HEK293 (cell line): ENCODE measurements at regions not wholly inside any gene's neighbourhood (a gene's known extent, or its start where the extent isn't known, plus 50 kb on each side); places are given as distances from the start of the nearest gene placed in this dataset.

ENCODE experiments used
- CTCF ChIA-PET: fragments of 350-600 bp; formaldehyde crosslinking; extraction: SDS; loops from one replicate; lab custom pipeline; 2021; ENCODE audit warnings: antibody characterized with exemption; lab: Yijun Ruan, JAX
- POLR2A ChIA-PET: fragments of 300-600 bp; formaldehyde crosslinking; extraction: SDS; loops from one replicate; lab custom pipeline; 2020; ENCODE audit warnings: antibody characterized with exemption, inconsistent platforms; lab: Yijun Ruan, JAX
- H3K27ac ChIP-seq: fragments of 200-500 bp; sonication (Bioruptor generic); 2 replicates; pipeline ENCODE4 v1.5.1; 2014; ENCODE audit warnings: low read depth, low read length, control low read depth, inconsistent platforms; ENCODE audit errors: extremely low read depth
- H3K36me3 ChIP-seq, 2 experiments: fragments of 200-500 bp in 1 of 2; sonication (Bioruptor generic) in 1 of 2; 1 replicate in 1 of 2; 2 replicates in 1 of 2; pipeline ENCODE4 v1.5.1; 2014 to 2017; ENCODE audit warnings: inconsistent platforms in 2 of 2, low read length in 2 of 2; ENCODE audit not compliant: control insufficient read depth in 2 of 2, insufficient read depth in 1 of 2
- H3K4me1 ChIP-seq: fragments of 200-500 bp; sonication (Bioruptor generic); 2 replicates; pipeline ENCODE4 v1.5.1; 2014; ENCODE audit warnings: mild to moderate bottlenecking, low read length, inconsistent platforms; ENCODE audit not compliant: control insufficient read depth, insufficient read depth
- H3K4me3 ChIP-seq: 2 replicates; pipeline ENCODE4 v1.5.1; 2011; ENCODE audit warnings: low read depth, mild to moderate bottlenecking, control low read depth, low read length, moderate library complexity
- H3K9me3 ChIP-seq: fragments of 200-500 bp; sonication (Bioruptor generic); 2 replicates; pipeline ENCODE4 v1.5.1; 2014; ENCODE audit warnings: low read depth, low read length, inconsistent platforms; ENCODE audit not compliant: control insufficient read depth, insufficient read depth
- BCL11B ChIP-seq: fragments of 450-650 bp; formaldehyde crosslinking; IDR thresholded peaks from 2 replicates; pipeline ENCODE4 v1.5.1; 2016; ENCODE audit warnings: low read depth, missing biosample characterization, missing genetic modification characterization
- IKZF3 ChIP-seq: fragments of 450-650 bp; IDR thresholded peaks from 2 replicates; pipeline ENCODE4 v1.5.0; 2018; ENCODE audit warnings: missing biosample characterization, mild to moderate bottlenecking, missing genetic modification characterization, moderate library complexity
- ZFP37 ChIP-seq: fragments of 450-650 bp; formaldehyde crosslinking; IDR thresholded peaks from 2 replicates; pipeline ENCODE4 v1.5.1; 2016; ENCODE audit warnings: missing biosample characterization, missing genetic modification characterization
- ZNF121 ChIP-seq: fragments of 450-650 bp; formaldehyde crosslinking; IDR thresholded peaks from 2 replicates; pipeline ENCODE4 v1.5.1; 2016; ENCODE audit warnings: missing biosample characterization, missing genetic modification characterization
- ZNF37A ChIP-seq: fragments of 450-650 bp; IDR thresholded peaks from 2 replicates; pipeline ENCODE4 v1.5.1; 2018; ENCODE audit warnings: missing biosample characterization, missing genetic modification characterization
- ZNF549 ChIP-seq: fragments of 450-650 bp; IDR thresholded peaks from 2 replicates; pipeline ENCODE4 v1.5.1; 2018; ENCODE audit warnings: missing biosample characterization, missing genetic modification characterization, mild to moderate bottlenecking, inconsistent platforms, moderate library complexity
- ZNF837 ChIP-seq: fragments of 450-650 bp; formaldehyde crosslinking; IDR thresholded peaks from 2 replicates; pipeline ENCODE4 v1.5.1; 2016; ENCODE audit warnings: missing biosample characterization, missing genetic modification characterization
- TF ChIP-seq, protein P1 (sequence below): fragments of 450-650 bp; formaldehyde crosslinking; IDR thresholded peaks from 2 replicates; pipeline ENCODE4 v1.5.1; 2016; ENCODE audit warnings: missing biosample characterization, missing genetic modification characterization, borderline replicate concordance
- TF ChIP-seq, protein P2 (sequence below): fragments of 450-650 bp; formaldehyde crosslinking; IDR thresholded peaks from 2 replicates; pipeline ENCODE4 v1.5.1; 2016; ENCODE audit warnings: missing biosample characterization, missing genetic modification characterization
- TF ChIP-seq, protein P3 (sequence below): fragments of 450-650 bp; formaldehyde crosslinking; IDR thresholded peaks from 2 replicates; pipeline ENCODE4 v1.5.1; 2016; ENCODE audit warnings: missing biosample characterization, missing genetic modification characterization
- TF ChIP-seq, protein P4 (sequence below): fragments of 450-650 bp; formaldehyde crosslinking; IDR thresholded peaks from 2 replicates; pipeline ENCODE4 v1.5.1; 2016; ENCODE audit warnings: missing biosample characterization, missing genetic modification characterization

DNA sequence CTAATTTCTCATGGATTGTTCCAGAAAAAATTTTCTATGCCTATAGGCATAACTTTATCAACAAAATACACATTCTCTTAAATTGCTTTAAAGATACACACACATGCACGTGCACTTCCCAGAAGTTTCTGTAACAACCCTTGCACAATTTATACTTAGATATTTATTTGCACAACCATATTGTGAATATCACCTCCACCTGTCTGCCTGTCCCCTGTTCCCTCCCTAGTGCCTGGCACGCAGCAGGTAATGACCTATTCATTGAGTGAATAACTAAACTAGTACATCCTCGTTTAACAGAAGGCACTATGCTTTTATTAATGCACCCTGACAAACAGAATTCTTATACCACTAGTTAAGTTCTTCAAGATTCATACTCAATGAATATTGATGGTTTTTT, 198.9 kb downstream of the BCAS1 start:
- no peaks in the 10 kb centered on the region for H3K36me3 ChIP-seq
- peaks cover 6% of the 10 kb centered on the region for H3K4me1 ChIP-seq
- POLR2A ChIA-PET = no interaction called here
- H3K27ac ChIP-seq = no peak overlapping the region
- TF ChIP-seq, protein P1, sequence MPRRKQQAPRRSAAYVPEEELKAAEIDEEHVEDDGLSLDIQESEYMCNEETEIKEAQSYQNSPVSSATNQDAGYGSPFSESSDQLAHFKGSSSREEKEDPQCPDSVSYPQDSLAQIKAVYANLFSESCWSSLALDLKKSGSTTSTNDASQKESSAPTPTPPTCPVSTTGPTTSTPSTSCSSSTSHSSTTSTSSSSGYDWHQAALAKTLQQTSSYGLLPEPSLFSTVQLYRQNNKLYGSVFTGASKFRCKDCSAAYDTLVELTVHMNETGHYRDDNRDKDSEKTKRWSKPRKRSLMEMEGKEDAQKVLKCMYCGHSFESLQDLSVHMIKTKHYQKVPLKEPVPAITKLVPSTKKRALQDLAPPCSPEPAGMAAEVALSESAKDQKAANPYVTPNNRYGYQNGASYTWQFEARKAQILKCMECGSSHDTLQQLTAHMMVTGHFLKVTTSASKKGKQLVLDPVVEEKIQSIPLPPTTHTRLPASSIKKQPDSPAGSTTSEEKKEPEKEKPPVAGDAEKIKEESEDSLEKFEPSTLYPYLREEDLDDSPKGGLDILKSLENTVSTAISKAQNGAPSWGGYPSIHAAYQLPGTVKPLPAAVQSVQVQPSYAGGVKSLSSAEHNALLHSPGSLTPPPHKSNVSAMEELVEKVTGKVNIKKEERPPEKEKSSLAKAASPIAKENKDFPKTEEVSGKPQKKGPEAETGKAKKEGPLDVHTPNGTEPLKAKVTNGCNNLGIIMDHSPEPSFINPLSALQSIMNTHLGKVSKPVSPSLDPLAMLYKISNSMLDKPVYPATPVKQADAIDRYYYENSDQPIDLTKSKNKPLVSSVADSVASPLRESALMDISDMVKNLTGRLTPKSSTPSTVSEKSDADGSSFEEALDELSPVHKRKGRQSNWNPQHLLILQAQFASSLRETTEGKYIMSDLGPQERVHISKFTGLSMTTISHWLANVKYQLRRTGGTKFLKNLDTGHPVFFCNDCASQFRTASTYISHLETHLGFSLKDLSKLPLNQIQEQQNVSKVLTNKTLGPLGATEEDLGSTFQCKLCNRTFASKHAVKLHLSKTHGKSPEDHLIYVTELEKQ (tag by site-specific recombination) = no peak
- TF ChIP-seq ZNF37A (tag by site-specific recombination) (no peak), IKZF3 (tag by site-specific recombination) (no peak), BCL11B (tag by site-specific recombination) (no peak), ZNF121 (tag by site-specific recombination) (no peak), ZFP37 (tag by site-specific recombination) (no peak)
- TF ChIP-seq, protein P2, sequence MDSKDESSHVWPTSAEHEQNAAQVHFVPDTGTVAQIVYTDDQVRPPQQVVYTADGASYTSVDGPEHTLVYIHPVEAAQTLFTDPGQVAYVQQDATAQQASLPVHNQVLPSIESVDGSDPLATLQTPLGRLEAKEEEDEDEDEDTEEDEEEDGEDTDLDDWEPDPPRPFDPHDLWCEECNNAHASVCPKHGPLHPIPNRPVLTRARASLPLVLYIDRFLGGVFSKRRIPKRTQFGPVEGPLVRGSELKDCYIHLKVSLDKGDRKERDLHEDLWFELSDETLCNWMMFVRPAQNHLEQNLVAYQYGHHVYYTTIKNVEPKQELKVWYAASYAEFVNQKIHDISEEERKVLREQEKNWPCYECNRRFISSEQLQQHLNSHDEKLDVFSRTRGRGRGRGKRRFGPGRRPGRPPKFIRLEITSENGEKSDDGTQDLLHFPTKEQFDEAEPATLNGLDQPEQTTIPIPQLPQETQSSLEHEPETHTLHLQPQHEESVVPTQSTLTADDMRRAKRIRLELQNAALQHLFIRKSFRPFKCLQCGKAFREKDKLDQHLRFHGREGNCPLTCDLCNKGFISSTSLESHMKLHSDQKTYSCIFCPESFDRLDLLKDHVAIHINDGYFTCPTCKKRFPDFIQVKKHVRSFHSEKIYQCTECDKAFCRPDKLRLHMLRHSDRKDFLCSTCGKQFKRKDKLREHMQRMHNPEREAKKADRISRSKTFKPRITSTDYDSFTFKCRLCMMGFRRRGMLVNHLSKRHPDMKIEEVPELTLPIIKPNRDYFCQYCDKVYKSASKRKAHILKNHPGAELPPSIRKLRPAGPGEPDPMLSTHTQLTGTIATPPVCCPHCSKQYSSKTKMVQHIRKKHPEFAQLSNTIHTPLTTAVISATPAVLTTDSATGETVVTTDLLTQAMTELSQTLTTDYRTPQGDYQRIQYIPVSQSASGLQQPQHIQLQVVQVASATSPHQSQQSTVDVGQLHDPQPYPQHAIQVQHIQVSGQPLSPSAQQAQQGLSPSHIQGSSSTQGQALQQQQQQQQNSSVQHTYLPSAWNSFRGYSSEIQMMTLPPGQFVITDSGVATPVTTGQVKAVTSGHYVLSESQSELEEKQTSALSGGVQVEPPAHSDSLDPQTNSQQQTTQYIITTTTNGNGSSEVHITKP (tag by site-specific recombination) = no peak
- H3K9me3 ChIP-seq = no peaks in the 10 kb centered on the region
- CTCF ChIA-PET = interaction anchor here (0.7 to 1.5 kb wide), 4 partner anchors 43 to 1562 kb away, joined by 3 to 5 read pairs (median 3); no protein-coding TSS in a partner anchor
- no peak overlapping the region for H3K4me3 ChIP-seq

DNA sequence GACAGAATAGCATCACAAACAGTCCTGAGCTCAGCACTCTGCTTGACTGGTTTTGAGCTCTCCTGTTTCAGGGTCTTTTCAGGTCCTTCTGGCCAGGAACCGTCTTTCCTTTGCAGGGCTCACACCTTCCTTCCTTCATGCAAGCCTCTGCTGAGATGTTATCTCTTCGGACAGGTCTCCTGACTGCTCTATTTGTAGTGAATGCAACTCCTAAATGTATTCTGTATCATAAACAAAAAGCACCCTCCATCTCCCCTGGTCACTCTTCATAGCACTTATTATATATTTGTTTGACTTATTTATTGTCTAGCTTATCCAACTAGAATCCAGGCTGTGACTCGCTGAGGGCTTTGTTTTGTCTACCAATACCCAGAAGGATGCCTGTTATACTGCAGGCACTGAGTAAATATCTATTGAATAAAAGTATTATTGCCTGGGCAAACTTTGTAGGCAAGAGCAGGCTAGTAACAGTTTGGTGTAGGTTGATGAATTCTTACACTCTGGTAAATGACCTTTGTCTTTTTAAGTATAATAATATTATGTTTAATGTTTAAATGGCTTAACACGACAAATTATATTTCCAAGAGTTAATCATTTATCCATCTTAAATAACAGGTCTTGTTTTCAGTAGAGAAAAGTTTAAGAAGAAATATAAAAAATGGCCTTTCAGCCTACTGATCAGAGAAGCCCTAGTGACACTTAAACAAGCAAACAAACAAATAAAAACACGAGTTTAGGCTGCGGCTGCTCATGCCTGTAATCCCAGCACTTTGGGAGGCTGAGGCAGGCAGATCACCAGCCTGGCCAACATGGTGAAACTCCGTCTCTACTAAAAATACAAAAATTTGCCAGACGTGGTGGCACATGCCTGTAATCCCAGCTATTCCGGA, 199.7 kb downstream of the BCAS1 start:
- POLR2A ChIA-PET = interaction anchor here (0.6 kb wide), 1 partner anchor 94 kb away, joined by 3 read pairs; no protein-coding TSS in a partner anchor
- H3K4me3 ChIP-seq = no peak overlapping the region
- CTCF ChIA-PET = interaction anchor here (0.7 to 1.3 kb wide), 8 partner anchors 8 to 292 kb away, joined by 3 to 11 read pairs (median 4); no protein-coding TSS in a partner anchor
- peaks cover 14% of the 10 kb centered on the region for H3K4me1 ChIP-seq
- TF ChIP-seq, protein P3, sequence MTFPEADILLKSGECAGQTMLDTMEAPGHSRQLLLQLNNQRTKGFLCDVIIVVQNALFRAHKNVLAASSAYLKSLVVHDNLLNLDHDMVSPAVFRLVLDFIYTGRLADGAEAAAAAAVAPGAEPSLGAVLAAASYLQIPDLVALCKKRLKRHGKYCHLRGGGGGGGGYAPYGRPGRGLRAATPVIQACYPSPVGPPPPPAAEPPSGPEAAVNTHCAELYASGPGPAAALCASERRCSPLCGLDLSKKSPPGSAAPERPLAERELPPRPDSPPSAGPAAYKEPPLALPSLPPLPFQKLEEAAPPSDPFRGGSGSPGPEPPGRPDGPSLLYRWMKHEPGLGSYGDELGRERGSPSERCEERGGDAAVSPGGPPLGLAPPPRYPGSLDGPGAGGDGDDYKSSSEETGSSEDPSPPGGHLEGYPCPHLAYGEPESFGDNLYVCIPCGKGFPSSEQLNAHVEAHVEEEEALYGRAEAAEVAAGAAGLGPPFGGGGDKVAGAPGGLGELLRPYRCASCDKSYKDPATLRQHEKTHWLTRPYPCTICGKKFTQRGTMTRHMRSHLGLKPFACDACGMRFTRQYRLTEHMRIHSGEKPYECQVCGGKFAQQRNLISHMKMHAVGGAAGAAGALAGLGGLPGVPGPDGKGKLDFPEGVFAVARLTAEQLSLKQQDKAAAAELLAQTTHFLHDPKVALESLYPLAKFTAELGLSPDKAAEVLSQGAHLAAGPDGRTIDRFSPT = no peak
- TF ChIP-seq ZNF837 (no peak), ZNF549 (tag by site-specific recombination) (no peak)
- TF ChIP-seq, protein P4, sequence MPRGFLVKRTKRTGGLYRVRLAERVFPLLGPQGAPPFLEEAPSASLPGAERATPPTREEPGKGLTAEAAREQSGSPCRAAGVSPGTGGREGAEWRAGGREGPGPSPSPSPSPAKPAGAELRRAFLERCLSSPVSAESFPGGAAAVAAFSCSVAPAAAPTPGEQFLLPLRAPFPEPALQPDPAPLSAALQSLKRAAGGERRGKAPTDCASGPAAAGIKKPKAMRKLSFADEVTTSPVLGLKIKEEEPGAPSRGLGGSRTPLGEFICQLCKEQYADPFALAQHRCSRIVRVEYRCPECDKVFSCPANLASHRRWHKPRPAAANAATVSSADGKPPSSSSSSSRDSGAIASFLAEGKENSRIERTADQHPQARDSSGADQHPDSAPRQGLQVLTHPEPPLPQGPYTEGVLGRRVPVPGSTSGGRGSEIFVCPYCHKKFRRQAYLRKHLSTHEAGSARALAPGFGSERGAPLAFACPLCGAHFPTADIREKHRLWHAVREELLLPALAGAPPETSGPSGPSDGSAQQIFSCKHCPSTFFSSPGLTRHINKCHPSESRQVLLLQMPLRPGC = no peak
- H3K9me3 ChIP-seq = no peaks in the 10 kb centered on the region
- no peak overlapping the region for H3K27ac ChIP-seq
- H3K36me3 ChIP-seq = no peaks in the 10 kb centered on the region
